Mesothelial cell of epicardium (in vitro differentiated cells): ENCODE measurements at regions not wholly inside any gene's neighbourhood (a gene's known extent, or its start where the extent isn't known, plus 50 kb on each side); places are given as distances from the start of the nearest gene placed in this dataset.

Experiments used
- DNase-seq, 2 experiments: peaks; one replicate each; pipeline ENCODE4 v3.0.0; 2021; ENCODE audit warnings: low spot score in 2 of 2; ENCODE audit not compliant: unreplicated experiment in 2 of 2
- H3K27ac Mint-ChIP-seq: 2 replicates; pipeline ENCODE4 v1.8.0; 2021; ENCODE audit warnings: mixed read lengths
- H3K27me3 Mint-ChIP-seq: 2 replicates; pipeline ENCODE4 v1.8.0; 2021; ENCODE audit warnings: low read depth, mixed read lengths
- H3K36me3 Mint-ChIP-seq: 2 replicates; pipeline ENCODE4 v1.8.0; 2021; ENCODE audit warnings: mixed read lengths
- H3K4me1 Mint-ChIP-seq: 2 replicates; pipeline ENCODE4 v1.8.0; 2021; ENCODE audit warnings: mixed read lengths
- H3K4me3 Mint-ChIP-seq: 2 replicates; pipeline ENCODE4 v1.8.0; 2021; ENCODE audit warnings: mild to moderate bottlenecking, moderate library complexity, mixed read lengths
- H3K9me3 Mint-ChIP-seq: 2 replicates; pipeline ENCODE4 v1.8.0; 2021; ENCODE audit warnings: mixed read lengths
- TF ChIP-seq, protein P1 (sequence below): fragments of 200-600 bp; sonication (generic); IDR thresholded peaks from one replicate; pipeline ENCODE4 v1.5.0; 2021; ENCODE audit warnings: antibody characterized with exemption; ENCODE audit not compliant: unreplicated experiment

GRCh38 chr3:106401666-106402490, 533.1 kb upstream of the CBLB start:
- Mint-ChIP-seq H3K4me1 (peaks cover 73% of the 10 kb centered on the region), H3K4me3 (no peak overlapping the region), H3K9me3 (peaks cover under 1% of the 10 kb centered on the region), H3K36me3 (no peaks in the 10 kb centered on the region), H3K27ac (peak overlapping the region; percentile 87), H3K27me3 (no peaks in the 10 kb centered on the region)
- DNase-seq, result no peak
- TF ChIP-seq, protein P1, sequence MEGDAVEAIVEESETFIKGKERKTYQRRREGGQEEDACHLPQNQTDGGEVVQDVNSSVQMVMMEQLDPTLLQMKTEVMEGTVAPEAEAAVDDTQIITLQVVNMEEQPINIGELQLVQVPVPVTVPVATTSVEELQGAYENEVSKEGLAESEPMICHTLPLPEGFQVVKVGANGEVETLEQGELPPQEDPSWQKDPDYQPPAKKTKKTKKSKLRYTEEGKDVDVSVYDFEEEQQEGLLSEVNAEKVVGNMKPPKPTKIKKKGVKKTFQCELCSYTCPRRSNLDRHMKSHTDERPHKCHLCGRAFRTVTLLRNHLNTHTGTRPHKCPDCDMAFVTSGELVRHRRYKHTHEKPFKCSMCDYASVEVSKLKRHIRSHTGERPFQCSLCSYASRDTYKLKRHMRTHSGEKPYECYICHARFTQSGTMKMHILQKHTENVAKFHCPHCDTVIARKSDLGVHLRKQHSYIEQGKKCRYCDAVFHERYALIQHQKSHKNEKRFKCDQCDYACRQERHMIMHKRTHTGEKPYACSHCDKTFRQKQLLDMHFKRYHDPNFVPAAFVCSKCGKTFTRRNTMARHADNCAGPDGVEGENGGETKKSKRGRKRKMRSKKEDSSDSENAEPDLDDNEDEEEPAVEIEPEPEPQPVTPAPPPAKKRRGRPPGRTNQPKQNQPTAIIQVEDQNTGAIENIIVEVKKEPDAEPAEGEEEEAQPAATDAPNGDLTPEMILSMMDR, result no peak

DNA sequence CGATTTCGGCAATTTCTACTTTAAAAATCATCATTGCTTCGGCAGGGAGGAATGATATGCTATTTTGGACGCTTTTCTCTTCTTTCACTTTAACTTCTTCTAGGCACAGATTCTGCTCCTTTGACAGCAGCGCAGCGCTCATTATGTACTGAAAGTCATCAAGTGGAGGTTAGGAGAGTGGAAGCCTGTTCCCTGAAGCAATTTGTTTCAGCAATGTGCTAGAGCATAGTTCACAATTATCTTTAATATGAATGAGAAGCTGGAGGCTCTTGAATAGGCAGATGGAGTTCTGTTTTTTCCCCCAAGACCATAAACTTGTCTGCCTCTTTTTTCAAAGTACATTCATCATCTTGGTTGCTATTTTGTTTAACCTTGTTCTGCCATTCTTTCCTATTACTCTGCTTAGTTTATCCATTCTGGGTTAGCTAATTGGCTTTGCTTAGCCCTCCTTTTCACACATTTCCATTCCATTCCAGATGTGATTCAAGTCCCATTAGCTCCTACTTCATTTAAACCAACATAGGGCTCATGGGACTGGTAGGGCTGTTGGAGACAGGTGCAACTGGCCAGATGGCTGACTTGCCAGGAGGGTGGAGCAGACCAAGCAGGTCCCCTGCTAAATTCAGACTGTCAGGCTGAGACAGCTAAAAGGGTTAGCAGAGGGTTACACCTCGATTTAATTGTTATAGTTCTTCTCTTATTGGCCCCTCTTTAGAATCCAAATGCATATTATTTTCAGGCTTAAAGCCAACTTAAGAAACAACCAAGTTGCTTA, 534.7 kb upstream of the CBLB start:
- no peak for DNase-seq
- TF ChIP-seq, protein P1, result no peak
- H3K36me3 Mint-ChIP-seq, result no peaks in the 10 kb centered on the region
- no peak overlapping the region for H3K4me3 Mint-ChIP-seq
- no peaks in the 10 kb centered on the region for H3K27me3 Mint-ChIP-seq
- no peaks in the 10 kb centered on the region for H3K9me3 Mint-ChIP-seq
- H3K4me1 Mint-ChIP-seq, result peaks cover 65% of the 10 kb centered on the region
- peak overlapping the region; percentile 52 for H3K27ac Mint-ChIP-seq

DNA sequence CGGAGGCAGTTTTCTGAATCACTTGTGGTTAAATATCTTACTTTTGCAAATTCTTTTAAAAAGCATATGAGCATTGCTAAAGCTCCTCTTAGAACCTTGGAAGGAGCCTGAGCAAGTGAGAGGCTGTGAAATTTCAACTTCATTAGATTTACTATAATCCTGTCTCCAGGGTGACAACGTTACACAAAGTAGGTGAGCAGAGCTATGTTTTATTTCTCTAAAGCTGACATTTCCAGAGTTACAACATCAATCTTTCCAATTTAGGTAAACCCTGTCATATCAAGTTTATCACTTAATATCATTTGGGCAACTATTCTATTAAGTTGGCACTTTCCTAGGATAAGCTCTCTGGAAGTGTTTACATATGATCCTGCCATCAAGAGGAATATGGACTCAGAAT, 544.9 kb upstream of the CBLB start:
- Mint-ChIP-seq H3K27me3 (no peaks in the 10 kb centered on the region), H3K9me3 (peaks cover 23% of the 10 kb centered on the region), H3K4me1 (peaks cover 2% of the 10 kb centered on the region), H3K4me3 (no peak overlapping the region), H3K27ac (no peak overlapping the region), H3K36me3 (peaks cover 8% of the 10 kb centered on the region)
- TF ChIP-seq, protein P1, result no peak
- no peak for DNase-seq

GRCh38 chr3:106420628-106421027, 551.8 kb upstream of the CBLB start:
- Mint-ChIP-seq H3K27me3 (no peaks in the 10 kb centered on the region), H3K36me3 (peaks cover 7% of the 10 kb centered on the region), H3K4me3 (no peak overlapping the region), H3K27ac (no peak overlapping the region), H3K9me3 (peaks cover 19% of the 10 kb centered on the region), H3K4me1 (peaks cover 25% of the 10 kb centered on the region)
- TF ChIP-seq, protein P1, result no peak
- DNase-seq, result no peak

- H3K27me3 Mint-ChIP-seq, result no peaks in the 10 kb centered on the region
- H3K27ac Mint-ChIP-seq, result no peak overlapping the region
- TF ChIP-seq, protein P1, result no peak
- no peak overlapping the region for H3K4me3 Mint-ChIP-seq
- H3K36me3 Mint-ChIP-seq, result peaks cover 7% of the 10 kb centered on the region
- no peak for DNase-seq
- H3K9me3 Mint-ChIP-seq, result peaks cover 19% of the 10 kb centered on the region
- H3K4me1 Mint-ChIP-seq, result peaks cover 32% of the 10 kb centered on the region
Observed at GRCh38 chr3:106421426-106421825, 552.6 kb upstream of the CBLB start.
